ENCODE measurements at regions not wholly inside any gene's neighbourhood (a gene's known extent, or its start where the extent isn't known, plus 50 kb on each side); places are given as distances from the start of the nearest gene placed in this dataset.
"Not testable (repeated sequence)": the region's sequence is repeated elsewhere in the genome, so short reads cannot be mapped to it uniquely, and the experiment has no call there.

DNA sequence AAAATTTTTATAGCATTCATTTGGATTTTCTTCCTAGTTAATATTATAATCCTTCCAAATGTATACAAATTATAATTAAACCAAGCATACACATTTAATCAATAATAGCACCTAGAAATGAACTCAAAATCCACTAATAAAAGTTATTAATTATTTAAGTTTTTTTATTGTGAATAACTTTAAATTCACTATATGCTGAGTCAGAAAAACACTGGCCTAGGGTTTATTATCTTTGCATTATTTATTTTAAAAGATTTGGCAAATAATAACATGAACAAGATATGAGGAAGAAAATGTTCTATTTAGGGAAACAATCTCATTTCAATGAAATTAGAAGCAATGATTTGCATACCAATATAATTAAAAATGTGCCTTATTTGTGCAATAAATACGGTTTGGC, 951.5 kb downstream of the KCNT2 start:
- ChIA-PET POLR2A (no interaction called here), CTCF (no interaction called here)
- Mint-ChIP-seq H3K9me3 (no peaks in the 10 kb centered on the region), H3K4me1 (no peaks in the 10 kb centered on the region), H3K27me3 (no peaks in the 10 kb centered on the region), H3K4me3 (no peak overlapping the region), H3K27ac (no peak overlapping the region), H3K36me3 (ENCODE audit: low read depth) (no peaks in the 10 kb centered on the region)
- no peak for DNase-seq

- H3K36me3 Mint-ChIP-seq (ENCODE audit: low read depth); CTCF ChIA-PET; H3K27ac Mint-ChIP-seq; H3K4me3 Mint-ChIP-seq; H3K9me3 Mint-ChIP-seq; POLR2A ChIA-PET; H3K4me1 Mint-ChIP-seq; DNase-seq; H3K27me3 Mint-ChIP-seq: not testable (repeated sequence)
Measured at GRCh38 chr1:195648875-195649274, 959.4 kb downstream of the KCNT2 start.

- no peak overlapping the region for H3K4me3 Mint-ChIP-seq
- ChIA-PET POLR2A (no interaction called here), CTCF (no interaction called here)
- H3K27ac Mint-ChIP-seq: no peak overlapping the region
- no peaks in the 10 kb centered on the region for H3K36me3 Mint-ChIP-seq (ENCODE audit: low read depth)
- H3K9me3 Mint-ChIP-seq: peaks cover 1% of the 10 kb centered on the region
- DNase-seq: no peak
- H3K4me1 Mint-ChIP-seq: no peaks in the 10 kb centered on the region
- H3K27me3 Mint-ChIP-seq: no peaks in the 10 kb centered on the region
Measured at GRCh38 chr1:195637539-195637938, 970.7 kb downstream of the KCNT2 start.

GRCh38 chr1:195618287-195618686, 990.0 kb downstream of the KCNT2 start:
- CTCF ChIA-PET: no interaction called here

DNA sequence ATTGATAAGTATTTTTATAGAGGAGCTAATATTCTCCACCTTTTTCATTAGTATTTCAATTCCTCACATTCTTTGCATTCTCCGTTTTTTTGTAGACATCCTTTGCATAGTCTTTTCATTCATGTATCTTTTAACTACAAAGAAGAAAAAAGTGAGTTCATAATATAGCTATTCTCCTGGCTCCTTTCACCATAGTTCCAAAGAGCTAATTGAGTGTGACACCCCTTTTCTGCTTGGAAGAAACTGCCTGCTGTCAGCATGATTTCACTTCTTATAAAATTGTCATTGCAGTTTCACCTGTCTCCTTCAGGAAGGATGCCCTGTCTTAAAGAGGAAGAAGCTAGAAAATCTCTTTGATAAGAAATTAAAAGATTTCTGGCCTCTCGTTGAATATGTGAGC, 991.1 kb downstream of the KCNT2 start:
- ChIA-PET POLR2A (no interaction called here), CTCF (no interaction called here)
- H3K4me3 Mint-ChIP-seq: no peak overlapping the region
- no peaks in the 10 kb centered on the region for H3K9me3 Mint-ChIP-seq
- H3K27me3 Mint-ChIP-seq: no peaks in the 10 kb centered on the region
- DNase-seq: no peak
- no peak overlapping the region for H3K27ac Mint-ChIP-seq
- no peaks in the 10 kb centered on the region for H3K36me3 Mint-ChIP-seq (ENCODE audit: low read depth)
- no peaks in the 10 kb centered on the region for H3K4me1 Mint-ChIP-seq

More at GRCh38 chr1:195618287-195618686, 990.0 kb downstream of the KCNT2 start:
- no peak overlapping the region for H3K4me3 Mint-ChIP-seq
- no peaks in the 10 kb centered on the region for H3K4me1 Mint-ChIP-seq
- no peaks in the 10 kb centered on the region for H3K27me3 Mint-ChIP-seq
- peaks cover 2% of the 10 kb centered on the region for H3K9me3 Mint-ChIP-seq
- POLR2A ChIA-PET: no interaction called here
- H3K27ac Mint-ChIP-seq: no peak overlapping the region
- no peaks in the 10 kb centered on the region for H3K36me3 Mint-ChIP-seq (ENCODE audit: low read depth)
- no peak for DNase-seq

- Mint-ChIP-seq H3K4me1 (no peaks in the 10 kb centered on the region), H3K36me3 (ENCODE audit: low read depth) (no peaks in the 10 kb centered on the region), H3K9me3 (peaks cover 3% of the 10 kb centered on the region), H3K27me3 (no peaks in the 10 kb centered on the region), H3K4me3 (no peak overlapping the region), H3K27ac (no peak overlapping the region)
- ChIA-PET POLR2A (no interaction called here), CTCF (no interaction called here)
- DNase-seq: no peak
Measured at GRCh38 chr1:195608883-195609282, 999.4 kb downstream of the KCNT2 start.

DNA sequence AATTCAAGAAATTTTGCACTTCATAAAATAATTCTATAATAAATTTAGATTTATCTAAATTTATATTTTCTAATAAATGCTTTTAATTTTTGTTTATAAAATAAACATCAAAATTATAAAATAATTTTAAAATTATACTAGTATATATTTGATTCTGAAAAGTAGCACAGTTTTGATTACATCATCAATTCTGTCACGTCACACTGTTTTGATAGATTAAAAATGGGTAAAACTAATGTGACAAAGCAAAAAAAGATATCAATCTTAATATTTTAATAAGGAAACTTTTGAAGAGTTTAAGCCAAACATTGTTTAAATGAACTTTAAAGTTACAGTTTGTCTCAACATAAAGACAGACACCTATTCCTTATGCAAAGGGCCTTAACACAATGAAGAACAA, 1001.8 kb downstream of the KCNT2 start:
- Mint-ChIP-seq H3K4me1 (no peaks in the 10 kb centered on the region), H3K4me3 (no peak overlapping the region), H3K27me3 (no peaks in the 10 kb centered on the region), H3K36me3 (ENCODE audit: low read depth) (no peaks in the 10 kb centered on the region), H3K9me3 (peaks cover 3% of the 10 kb centered on the region), H3K27ac (no peak overlapping the region)
- ChIA-PET POLR2A (no interaction called here), CTCF (no interaction called here)
- DNase-seq: no peak

GRCh38 chr1:195604287-195604686, 1004.0 kb downstream of the KCNT2 start:
- ChIA-PET POLR2A (no interaction called here), CTCF (no interaction called here)
- H3K36me3 Mint-ChIP-seq (ENCODE audit: low read depth): no peaks in the 10 kb centered on the region
- H3K4me3 Mint-ChIP-seq: no peak overlapping the region
- DNase-seq: no peak
- no peaks in the 10 kb centered on the region for H3K27me3 Mint-ChIP-seq
- H3K27ac Mint-ChIP-seq: no peak overlapping the region
- H3K9me3 Mint-ChIP-seq: peaks cover 3% of the 10 kb centered on the region
- no peaks in the 10 kb centered on the region for H3K4me1 Mint-ChIP-seq

GRCh38 chr1:195597891-195598290, 1010.3 kb downstream of the KCNT2 start:
- Mint-ChIP-seq H3K27ac (no peak overlapping the region), H3K36me3 (ENCODE audit: low read depth) (no peaks in the 10 kb centered on the region), H3K4me3 (no peak overlapping the region), H3K27me3 (no peaks in the 10 kb centered on the region), H3K9me3 (no peaks in the 10 kb centered on the region), H3K4me1 (no peaks in the 10 kb centered on the region)
- DNase-seq: no peak
- ChIA-PET CTCF (no interaction called here), POLR2A (no interaction called here)

- H3K4me1 Mint-ChIP-seq: no peaks in the 10 kb centered on the region
- no peak overlapping the region for H3K27ac Mint-ChIP-seq
- H3K4me3 Mint-ChIP-seq: no peak overlapping the region
- ChIA-PET POLR2A (no interaction called here), CTCF (no interaction called here)
- DNase-seq: no peak
- no peaks in the 10 kb centered on the region for H3K36me3 Mint-ChIP-seq (ENCODE audit: low read depth)
- H3K9me3 Mint-ChIP-seq: no peaks in the 10 kb centered on the region
- no peaks in the 10 kb centered on the region for H3K27me3 Mint-ChIP-seq
Measured at GRCh38 chr1:195594773-195595172, 1013.5 kb downstream of the KCNT2 start.

- H3K4me3 Mint-ChIP-seq: no peak overlapping the region
Measured at GRCh38 chr1:195594322-195594721, 1013.9 kb downstream of the KCNT2 start.

GRCh38 chr1:195591917-195592672, 1016.1 kb downstream of the KCNT2 start:
- Mint-ChIP-seq H3K4me3 (no peak overlapping the region), H3K9me3 (no peaks in the 10 kb centered on the region), H3K27ac (no peak overlapping the region), H3K36me3 (ENCODE audit: low read depth) (no peaks in the 10 kb centered on the region), H3K27me3 (no peaks in the 10 kb centered on the region), H3K4me1 (no peaks in the 10 kb centered on the region)
- CTCF ChIA-PET: no interaction called here
- DNase-seq: no peak
- POLR2A ChIA-PET: no interaction called here

More at GRCh38 chr1:195594322-195594721, 1013.9 kb downstream of the KCNT2 start:
- Mint-ChIP-seq H3K9me3 (no peaks in the 10 kb centered on the region), H3K27me3 (no peaks in the 10 kb centered on the region), H3K4me1 (no peaks in the 10 kb centered on the region), H3K36me3 (ENCODE audit: low read depth) (no peaks in the 10 kb centered on the region), H3K27ac (no peak overlapping the region)
- no peak for DNase-seq
- ChIA-PET CTCF (no interaction called here), POLR2A (no interaction called here)

- CTCF ChIA-PET: no interaction called here
- DNase-seq: no peak
- H3K4me3 Mint-ChIP-seq: no peak overlapping the region
- no peaks in the 10 kb centered on the region for H3K4me1 Mint-ChIP-seq
- H3K27ac Mint-ChIP-seq: no peak overlapping the region
- H3K27me3 Mint-ChIP-seq: no peaks in the 10 kb centered on the region
- POLR2A ChIA-PET: no interaction called here
- H3K36me3 Mint-ChIP-seq (ENCODE audit: low read depth): no peaks in the 10 kb centered on the region
- no peaks in the 10 kb centered on the region for H3K9me3 Mint-ChIP-seq
Measured at GRCh38 chr1:195590649-195591048, 1017.6 kb downstream of the KCNT2 start.

DNA sequence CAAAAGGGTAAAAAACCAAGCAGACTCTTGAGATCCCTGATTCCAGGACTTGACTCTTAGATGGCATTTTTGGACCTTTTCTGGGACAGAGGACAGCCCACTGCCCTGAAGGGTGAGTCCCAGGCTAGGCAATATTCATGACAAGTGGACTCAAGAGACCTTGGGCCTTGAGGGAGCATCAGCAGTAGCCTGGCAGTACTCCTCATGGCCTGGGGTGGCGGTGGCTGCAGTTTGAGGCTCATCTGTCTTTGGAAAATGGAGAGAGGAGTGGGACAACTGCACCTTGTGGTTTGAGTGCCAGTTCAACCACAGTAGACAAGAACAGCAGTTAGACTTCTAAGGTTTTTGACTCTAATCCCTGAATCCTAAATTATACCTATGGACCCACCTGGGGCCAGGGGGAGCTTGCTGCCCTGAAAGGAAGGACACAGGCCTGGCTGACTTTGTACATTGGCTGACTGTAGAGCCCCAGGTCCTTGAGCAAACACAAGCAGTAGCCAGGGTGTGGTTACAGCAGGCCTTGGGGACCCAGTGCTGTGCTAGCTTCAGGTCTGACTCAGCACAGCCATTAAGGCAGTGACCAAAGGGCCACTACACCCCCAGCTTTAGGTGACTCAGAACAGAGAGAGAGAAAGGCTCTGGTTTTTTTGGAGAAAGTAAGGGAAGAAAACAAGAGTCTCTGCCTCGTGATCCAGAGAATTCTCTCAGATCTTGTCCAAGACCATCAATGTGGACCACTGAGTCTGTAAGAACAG, 1023.2 kb downstream of the KCNT2 start:
- POLR2A ChIA-PET: no interaction called here
- Mint-ChIP-seq H3K4me1 (no peaks in the 10 kb centered on the region), H3K9me3 (no peaks in the 10 kb centered on the region), H3K27ac (no peak overlapping the region), H3K4me3 (no peak overlapping the region), H3K36me3 (ENCODE audit: low read depth) (no peaks in the 10 kb centered on the region), H3K27me3 (no peaks in the 10 kb centered on the region)
- CTCF ChIA-PET: no interaction called here
- no peak for DNase-seq
